Activated naive CD8-positive, alpha-beta T cell treated with anti-CD3 and anti-CD28 coated beads, Interleukin-2, amount 10 ng/mL, durations not matched to agents 7 days and 5 days (primary cell): ENCODE measurements at regions not wholly inside any gene's neighbourhood (a gene's known extent, or its start where the extent isn't known, plus 50 kb on each side); places are given as distances from the start of the nearest gene placed in this dataset.

Experiments
- ATAC-seq: fragments of 150-1000 bp; cut with Tn5 transposase; one replicate; pipeline ENCODE4 v1.10.0; 2021; ENCODE audit warnings: low read depth, moderate library complexity
- POLR2A ChIA-PET: fragments of 350-600 bp; sonication (Branson Sonifier 250); formaldehyde crosslinking; loops from one replicate; lab custom pipeline; 2021; ENCODE audit warnings: antibody characterized with exemption; lab: Charles Lee
- DNase-seq: peaks from one replicate; pipeline ENCODE4 v3.0.0; 2021
- H3K27ac Mint-ChIP-seq: one replicate; pipeline ENCODE4 v1.8.0; 2022; ENCODE audit warnings: mild to moderate bottlenecking, mixed read lengths
- H3K27me3 Mint-ChIP-seq: one replicate; pipeline ENCODE4 v1.8.0; 2022; ENCODE audit warnings: mild to moderate bottlenecking, moderate library complexity, mixed read lengths
- H3K36me3 Mint-ChIP-seq: one replicate; pipeline ENCODE4 v1.8.0; 2021; ENCODE audit warnings: mild to moderate bottlenecking, mixed read lengths
- H3K4me1 Mint-ChIP-seq: one replicate; pipeline ENCODE4 v1.8.0; 2021; ENCODE audit warnings: mixed read lengths
- H3K4me3 Mint-ChIP-seq: one replicate; pipeline ENCODE4 v1.8.0; 2022; ENCODE audit warnings: mild to moderate bottlenecking, moderate library complexity, mixed read lengths
- H3K9me3 Mint-ChIP-seq: one replicate; pipeline ENCODE4 v1.8.0; 2021; ENCODE audit warnings: mixed read lengths

GRCh38 chr15:98413933-98414546 is 234.3 kb upstream of the IGF1R start:
- Mint-ChIP-seq H3K36me3 (no peaks in the 10 kb centered on the region), H3K4me3 (no peak overlapping the region), H3K27me3 (no peaks in the 10 kb centered on the region), H3K27ac (no peak overlapping the region), H3K4me1 (no peaks in the 10 kb centered on the region), H3K9me3 (peaks cover 2% of the 10 kb centered on the region)
- DNase-seq (no peak), ATAC-seq (no peak)
- POLR2A ChIA-PET: no interaction called here

- Mint-ChIP-seq H3K27ac (no peak overlapping the region), H3K4me3 (no peak overlapping the region), H3K4me1 (no peaks in the 10 kb centered on the region), H3K36me3 (no peaks in the 10 kb centered on the region), H3K27me3 (peaks cover 13% of the 10 kb centered on the region), H3K9me3 (no peaks in the 10 kb centered on the region)
- POLR2A ChIA-PET: no interaction called here
- no peak for ATAC-seq
- DNase-seq: no peak
These were observed 232.0 kb upstream of the IGF1R start for GRCh38 chr15:98416222-98416855.

- Mint-ChIP-seq H3K27ac (no peak overlapping the region), H3K4me3 (no peak overlapping the region), H3K27me3 (peaks cover 18% of the 10 kb centered on the region), H3K36me3 (no peaks in the 10 kb centered on the region), H3K4me1 (no peaks in the 10 kb centered on the region), H3K9me3 (no peaks in the 10 kb centered on the region)
- ATAC-seq (no peak), DNase-seq (no peak)
- POLR2A ChIA-PET: no interaction called here
These were observed 231.0 kb upstream of the IGF1R start for GRCh38 chr15:98417346-98417745.

DNA sequence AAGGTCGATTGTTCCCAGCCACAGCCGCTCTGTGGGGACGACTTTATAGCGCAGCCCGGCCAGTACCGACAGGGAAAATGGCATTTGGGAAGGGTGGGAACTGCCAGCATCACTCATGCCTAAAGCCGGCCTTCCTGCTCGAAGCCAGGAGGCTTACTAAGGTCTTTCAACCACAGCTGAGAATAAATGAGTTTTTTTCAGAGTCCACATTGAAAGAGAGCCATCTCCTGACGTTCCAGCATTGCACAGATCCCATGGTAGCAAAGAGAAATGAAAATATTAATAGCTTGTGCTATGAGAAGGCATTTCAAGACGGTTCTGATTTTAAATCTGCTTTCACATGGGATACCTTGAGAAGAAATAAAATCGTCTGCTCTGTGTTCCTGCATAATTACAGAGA is 230.2 kb upstream of the IGF1R start:
- no peak overlapping the region for H3K27ac Mint-ChIP-seq
- H3K27me3 Mint-ChIP-seq: peaks cover 23% of the 10 kb centered on the region
- H3K4me1 Mint-ChIP-seq: no peaks in the 10 kb centered on the region
- DNase-seq (no peak), ATAC-seq (no peak)
- no peaks in the 10 kb centered on the region for H3K36me3 Mint-ChIP-seq
- H3K9me3 Mint-ChIP-seq: no peaks in the 10 kb centered on the region
- POLR2A ChIA-PET: no interaction called here
- H3K4me3 Mint-ChIP-seq: no peak overlapping the region

DNA sequence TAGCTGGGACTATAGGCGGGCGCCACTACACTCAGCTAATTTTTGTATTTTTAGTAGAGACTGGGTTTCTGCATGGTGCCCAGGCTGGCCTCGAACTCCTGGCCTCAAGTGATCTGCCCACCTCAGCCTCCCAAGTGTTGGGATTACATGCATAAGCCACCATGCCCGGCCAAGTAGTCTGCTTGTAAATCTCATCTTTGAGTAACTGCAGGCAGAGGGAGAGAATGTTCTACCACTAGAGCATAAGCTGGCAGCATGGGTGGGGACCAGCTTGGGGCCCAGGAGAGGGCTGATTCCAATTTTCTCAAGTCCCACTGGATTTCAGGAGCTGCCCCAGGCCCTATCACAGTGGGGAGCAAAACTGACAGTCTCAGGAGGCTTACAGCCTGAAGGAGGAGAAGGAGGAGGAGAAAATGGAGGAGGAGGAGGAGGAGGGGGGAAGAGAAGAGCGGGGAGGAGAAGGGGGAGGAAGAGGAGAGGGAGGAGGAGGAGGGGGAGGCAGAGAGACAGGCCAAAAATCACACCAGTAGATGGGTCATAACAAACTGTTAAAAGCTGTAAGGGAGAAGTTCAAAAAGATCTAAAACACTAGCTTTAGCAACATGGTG is 229.1 kb upstream of the IGF1R start:
- ATAC-seq (no peak), DNase-seq (no peak)
- Mint-ChIP-seq H3K4me3 (no peak overlapping the region), H3K9me3 (no peaks in the 10 kb centered on the region), H3K4me1 (no peaks in the 10 kb centered on the region), H3K27me3 (peaks cover 23% of the 10 kb centered on the region), H3K27ac (no peak overlapping the region), H3K36me3 (no peaks in the 10 kb centered on the region)
- POLR2A ChIA-PET: no interaction called here

GRCh38 chr15:98420837-98421236 is 227.5 kb upstream of the IGF1R start:
- H3K4me1 Mint-ChIP-seq: no peaks in the 10 kb centered on the region
- no peak overlapping the region for H3K27ac Mint-ChIP-seq
- no peaks in the 10 kb centered on the region for H3K36me3 Mint-ChIP-seq
- ATAC-seq (no peak), DNase-seq (no peak)
- peaks cover 23% of the 10 kb centered on the region for H3K27me3 Mint-ChIP-seq
- POLR2A ChIA-PET: no interaction called here
- H3K9me3 Mint-ChIP-seq: no peaks in the 10 kb centered on the region
- no peak overlapping the region for H3K4me3 Mint-ChIP-seq

GRCh38 chr15:98421419-98422129 is 226.8 kb upstream of the IGF1R start:
- Mint-ChIP-seq H3K27me3 (peaks cover 28% of the 10 kb centered on the region), H3K9me3 (no peaks in the 10 kb centered on the region), H3K4me3 (peak overlapping the region; percentile 10), H3K4me1 (no peaks in the 10 kb centered on the region), H3K27ac (no peak overlapping the region), H3K36me3 (no peaks in the 10 kb centered on the region)
- peak; percentile 80 for DNase-seq
- peak; percentile 86 for ATAC-seq
- POLR2A ChIA-PET: no interaction called here

GRCh38 chr15:98422130-98422478 is 226.2 kb upstream of the IGF1R start:
- Mint-ChIP-seq H3K27ac (no peak overlapping the region), H3K9me3 (no peaks in the 10 kb centered on the region), H3K27me3 (peaks cover 31% of the 10 kb centered on the region), H3K4me1 (no peaks in the 10 kb centered on the region), H3K4me3 (no peak overlapping the region), H3K36me3 (no peaks in the 10 kb centered on the region)
- POLR2A ChIA-PET: no interaction called here
- ATAC-seq (no peak), DNase-seq (no peak)

DNA sequence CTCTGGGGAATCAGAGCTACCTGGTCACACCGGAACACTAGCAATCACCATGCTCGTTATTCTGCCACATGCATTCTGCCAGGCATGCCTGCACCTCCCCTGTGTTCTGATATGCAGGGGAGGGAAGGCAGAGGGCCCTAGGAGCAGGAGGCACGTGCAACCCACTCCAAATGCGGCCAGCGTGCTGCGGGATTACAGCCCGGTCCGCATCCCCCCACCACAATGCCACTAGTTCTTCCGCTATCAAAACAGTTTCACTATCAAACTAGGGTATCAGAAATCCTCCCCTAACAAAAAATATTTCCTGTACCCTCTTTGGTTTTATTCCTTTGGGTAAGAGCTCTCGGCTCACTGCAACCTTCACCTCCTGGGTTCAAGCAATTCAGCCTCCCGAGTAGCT is 223.2 kb upstream of the IGF1R start:
- no peak for DNase-seq
- H3K4me3 Mint-ChIP-seq: no peak overlapping the region
- no peaks in the 10 kb centered on the region for H3K9me3 Mint-ChIP-seq
- POLR2A ChIA-PET: no interaction called here
- no peak overlapping the region for H3K27ac Mint-ChIP-seq
- H3K4me1 Mint-ChIP-seq: no peaks in the 10 kb centered on the region
- no peak for ATAC-seq
- H3K27me3 Mint-ChIP-seq: peaks cover 50% of the 10 kb centered on the region
- H3K36me3 Mint-ChIP-seq: no peaks in the 10 kb centered on the region

GRCh38 chr15:98427321-98427720 is 221.0 kb upstream of the IGF1R start:
- Mint-ChIP-seq H3K9me3 (no peaks in the 10 kb centered on the region), H3K36me3 (no peaks in the 10 kb centered on the region), H3K27me3 (peaks cover 35% of the 10 kb centered on the region), H3K4me3 (peak overlapping the region; percentile 57), H3K27ac (no peak overlapping the region), H3K4me1 (no peaks in the 10 kb centered on the region)
- POLR2A ChIA-PET: no interaction called here
- DNase-seq (no peak), ATAC-seq (no peak)

- Mint-ChIP-seq H3K4me1 (no peaks in the 10 kb centered on the region), H3K4me3 (peak overlapping the region; percentile 57), H3K36me3 (no peaks in the 10 kb centered on the region)
These were observed 219.9 kb upstream of the IGF1R start for GRCh38 chr15:98428253-98428989.

DNA sequence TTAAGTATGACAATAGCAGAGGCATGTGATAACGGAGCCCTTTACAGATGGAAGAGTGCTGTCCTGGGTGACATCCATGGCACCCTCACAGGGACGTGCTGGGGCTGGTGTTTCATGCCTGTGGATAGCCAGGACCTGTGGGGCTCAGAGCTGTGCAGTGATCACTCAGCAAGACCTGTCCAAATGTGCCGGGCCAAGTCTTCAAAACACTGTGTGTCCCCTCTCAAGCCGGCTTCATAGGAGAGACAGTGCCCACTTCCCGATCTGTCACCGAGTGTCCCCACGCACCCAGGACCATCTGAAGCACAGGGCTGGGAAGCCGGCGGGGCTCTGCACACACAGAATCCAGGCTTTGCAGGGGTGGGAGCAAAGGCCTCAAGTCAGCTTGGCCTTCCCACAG is 217.2 kb upstream of the IGF1R start:
- Mint-ChIP-seq H3K27me3 (peaks cover 29% of the 10 kb centered on the region), H3K9me3 (no peaks in the 10 kb centered on the region), H3K4me3 (no peak overlapping the region), H3K27ac (no peak overlapping the region), H3K36me3 (no peaks in the 10 kb centered on the region), H3K4me1 (no peaks in the 10 kb centered on the region)
- no peak for ATAC-seq
- POLR2A ChIA-PET: no interaction called here
- DNase-seq: no peak

More at GRCh38 chr15:98428253-98428989, 219.9 kb upstream of the IGF1R start:
- DNase-seq (peak; percentile 83), ATAC-seq (peak; percentile 76)
- peaks cover 29% of the 10 kb centered on the region for H3K27me3 Mint-ChIP-seq
- no peaks in the 10 kb centered on the region for H3K9me3 Mint-ChIP-seq
- POLR2A ChIA-PET: interaction anchor here (0.7 kb wide), 1 partner anchor 117 kb away, joined by 3 read pairs; no protein-coding TSS in a partner anchor
- H3K27ac Mint-ChIP-seq: no peak overlapping the region

DNA sequence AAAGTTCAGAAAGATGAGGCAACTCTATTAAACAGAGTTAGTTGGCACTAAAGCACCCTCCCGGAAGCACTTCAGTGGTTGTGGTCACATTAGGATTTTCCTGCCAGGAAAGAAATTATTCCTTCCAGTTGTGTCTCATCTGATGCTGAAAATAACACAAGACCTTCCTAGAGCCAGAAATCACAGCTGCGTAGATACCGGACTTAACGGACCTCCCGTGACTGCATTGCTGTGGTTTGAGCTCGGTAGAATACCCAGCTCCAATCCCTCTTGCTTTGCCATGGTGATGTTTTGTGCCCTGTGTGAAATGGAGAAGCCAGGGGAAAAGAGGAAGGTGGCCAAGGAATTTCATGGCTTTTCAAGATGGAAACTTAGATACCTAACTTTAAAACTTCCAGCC is 215.0 kb upstream of the IGF1R start:
- DNase-seq: no peak
- POLR2A ChIA-PET: no interaction called here
- H3K27me3 Mint-ChIP-seq: peaks cover 16% of the 10 kb centered on the region
- no peaks in the 10 kb centered on the region for H3K36me3 Mint-ChIP-seq
- ATAC-seq: no peak
- H3K9me3 Mint-ChIP-seq: no peaks in the 10 kb centered on the region
- no peak overlapping the region for H3K27ac Mint-ChIP-seq
- H3K4me1 Mint-ChIP-seq: no peaks in the 10 kb centered on the region
- H3K4me3 Mint-ChIP-seq: no peak overlapping the region
